ENCODE measurements at regions not wholly inside any gene's neighbourhood (a gene's known extent, or its start where the extent isn't known, plus 50 kb on each side); places are given as distances from the start of the nearest gene placed in this dataset.

GRCh38 chr10:10915215-10915614 lies 102.5 kb upstream of the CELF2 start:
- TF ChIP-seq REST (IDR thresholded peaks at IDR 0.05; ENCODE audit: low read depth): no peak
- no peak for TF ChIP-seq TCF12 (IDR thresholded peaks at IDR 0.05; ENCODE audit: low read depth)
- no peak for TF ChIP-seq ZBTB7A (IDR thresholded peaks at IDR 0.05; ENCODE audit: low read depth)
